ENCODE measurements at regions not wholly inside any gene's neighbourhood (a gene's known extent, or its start where the extent isn't known, plus 50 kb on each side); places are given as distances from the start of the nearest gene placed in this dataset.
"Not testable (repeated sequence)": the region's sequence is repeated elsewhere in the genome, so short reads cannot be mapped to it uniquely, and the experiment has no call there.

- not testable (repeated sequence) for TF ChIP-seq CTCF, POLR2A (IDR thresholded peaks at IDR 0.05)
These were observed 143.8 kb downstream of the NPIPB11 start for GRCh38 chr16:29262725-29263124.

All from uterus (tissue), 2 donors.